Upper lobe of left lung (tissue), 4 donors: ENCODE measurements at regions not wholly inside any gene's neighbourhood (a gene's known extent, or its start where the extent isn't known, plus 50 kb on each side); places are given as distances from the start of the nearest gene placed in this dataset.

ENCODE experiments used
- EP300 ChIP-seq, 4 donors: sonication (generic); formaldehyde crosslinking; IDR thresholded peaks; one replicate each; pipeline ENCODE4 v1.5.1; 2017; ENCODE audit warnings: antibody characterized with exemption in 4 of 4, control low read depth in 2 of 4
- POLR2A ChIP-seq, 4 donors: fragments of 450-650 bp; IDR thresholded peaks; one replicate each; pipeline ENCODE4 v1.5.1; 2016 to 2017; ENCODE audit warnings: antibody characterized with exemption in 4 of 4, mild to moderate bottlenecking in 2 of 4
- POLR2AphosphoS5 ChIP-seq, 2 donors: sonication (generic); formaldehyde crosslinking; IDR thresholded peaks; one replicate each; pipeline ENCODE4 v1.5.1; 2017; ENCODE audit warnings: antibody characterized with exemption in 2 of 2
- TF ChIP-seq, protein P1 (sequence below), 6 experiments: fragments of 450-650 bp in 4 of 6; fragments of 200-600 bp in 2 of 6; sonication (generic) in 2 of 6; IDR thresholded peaks; one replicate each; pipeline ENCODE4 v1.5.1; 2016 to 2019; ENCODE audit warnings: antibody characterized with exemption in 6 of 6

DNA sequence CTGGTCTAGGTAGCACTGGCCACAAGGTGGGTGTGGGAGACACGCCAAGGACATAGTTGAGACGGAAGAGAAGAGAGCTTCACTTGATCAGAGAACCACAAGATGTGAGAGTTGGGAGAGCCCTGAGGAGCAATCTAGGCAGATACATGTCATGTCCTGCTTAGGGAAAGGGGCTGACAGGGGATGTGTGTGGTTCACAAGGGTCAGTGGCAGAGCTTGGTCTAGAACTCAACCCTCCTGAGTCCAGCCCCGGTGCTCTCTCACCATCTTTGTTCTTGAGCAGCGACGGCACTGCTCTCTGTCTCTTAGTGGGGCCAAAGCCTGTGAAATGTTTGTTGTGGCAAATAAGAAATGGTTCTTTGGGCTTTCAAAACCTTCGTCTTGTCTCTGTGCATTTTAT lies 243.5 kb upstream of the ROPN1 start:
- TF ChIP-seq, protein P1, sequence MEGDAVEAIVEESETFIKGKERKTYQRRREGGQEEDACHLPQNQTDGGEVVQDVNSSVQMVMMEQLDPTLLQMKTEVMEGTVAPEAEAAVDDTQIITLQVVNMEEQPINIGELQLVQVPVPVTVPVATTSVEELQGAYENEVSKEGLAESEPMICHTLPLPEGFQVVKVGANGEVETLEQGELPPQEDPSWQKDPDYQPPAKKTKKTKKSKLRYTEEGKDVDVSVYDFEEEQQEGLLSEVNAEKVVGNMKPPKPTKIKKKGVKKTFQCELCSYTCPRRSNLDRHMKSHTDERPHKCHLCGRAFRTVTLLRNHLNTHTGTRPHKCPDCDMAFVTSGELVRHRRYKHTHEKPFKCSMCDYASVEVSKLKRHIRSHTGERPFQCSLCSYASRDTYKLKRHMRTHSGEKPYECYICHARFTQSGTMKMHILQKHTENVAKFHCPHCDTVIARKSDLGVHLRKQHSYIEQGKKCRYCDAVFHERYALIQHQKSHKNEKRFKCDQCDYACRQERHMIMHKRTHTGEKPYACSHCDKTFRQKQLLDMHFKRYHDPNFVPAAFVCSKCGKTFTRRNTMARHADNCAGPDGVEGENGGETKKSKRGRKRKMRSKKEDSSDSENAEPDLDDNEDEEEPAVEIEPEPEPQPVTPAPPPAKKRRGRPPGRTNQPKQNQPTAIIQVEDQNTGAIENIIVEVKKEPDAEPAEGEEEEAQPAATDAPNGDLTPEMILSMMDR (IDR thresholded peaks at IDR 0.05): no peak
- TF ChIP-seq POLR2AphosphoS5 (IDR thresholded peaks at IDR 0.05) (no peak), POLR2A (IDR thresholded peaks at IDR 0.05) (no peak), EP300 (IDR thresholded peaks at IDR 0.05) (no peak)
